ENCODE measurements at regions not wholly inside any gene's neighbourhood (a gene's known extent, or its start where the extent isn't known, plus 50 kb on each side); places are given as distances from the start of the nearest gene placed in this dataset.

- no peak for TF ChIP-seq POLR2A (IDR thresholded peaks at IDR 0.05)
- TF ChIP-seq CTCF (IDR thresholded peaks at IDR 0.05) = no peak
Measured at GRCh38 chrY:21227849-21228248, 283.3 kb upstream of the RBMY1B start.

Data from Peyer's patch (tissue), 4 donors.